OCI-LY7 (cell line): ENCODE measurements at regions not wholly inside any gene's neighbourhood (a gene's known extent, or its start where the extent isn't known, plus 50 kb on each side); places are given as distances from the start of the nearest gene placed in this dataset.
"Not testable (repeated sequence)": the region's sequence is repeated elsewhere in the genome, so short reads cannot be mapped to it uniquely, and the experiment has no call there.

Source experiments
- BruUV-seq: library from RNA; stranded (reverse); fragments of 400-500 nt; replicated peaks from 2 replicates; lab custom pipeline; 2021; lab: Mats Ljungman, UMichigan
- CTCF ChIA-PET: fragments of 300-600 bp; sonication (Branson Sonifier 250); formaldehyde crosslinking; loops from one replicate; lab custom pipeline; 2022; ENCODE audit warnings: antibody characterized with exemption; ENCODE audit not compliant: unreplicated experiment; lab: Charles Lee
- POLR2A ChIA-PET: fragments of 300-600 bp; sonication (Branson Sonifier 250); formaldehyde crosslinking; loops from one replicate; lab custom pipeline; 2022; ENCODE audit warnings: antibody characterized with exemption; lab: Charles Lee
- DNase-seq: peaks from one replicate; pipeline ENCODE4 v3.0.0-alpha.2; 2015; ENCODE audit warnings: low spot score
- H2AFZ ChIP-seq: fragments of 200-600 bp; sonication (generic), shearing (Covaris generic); 2 replicates; pipeline ENCODE4 v1.6.1; 2014; ENCODE audit warnings: mild to moderate bottlenecking, antibody characterized with exemption, low read length, moderate library complexity
- H3K27ac ChIP-seq: fragments of 200-600 bp; sonication (generic); 2 replicates; pipeline ENCODE4 v1.5.1; 2014; ENCODE audit warnings: mixed run types, low read depth, mild to moderate bottlenecking, moderate library complexity, low read length, inconsistent platforms; ENCODE audit not compliant: poor library complexity, severe bottlenecking
- H3K36me3 ChIP-seq: fragments of 200-600 bp; sonication (generic); 2 replicates; pipeline ENCODE4 v1.6.1; 2014; ENCODE audit warnings: mild to moderate bottlenecking, antibody characterized with exemption, low read length, moderate library complexity, mixed read lengths; ENCODE audit not compliant: insufficient read depth
- H3K4me1 ChIP-seq: fragments of 200-600 bp; sonication (generic); 2 replicates; pipeline ENCODE4 v1.5.1; 2014; ENCODE audit warnings: mild to moderate bottlenecking, low read length; ENCODE audit not compliant: insufficient read depth, poor library complexity, severe bottlenecking
- H3K4me2 ChIP-seq: fragments of 200-600 bp; sonication (generic); 2 replicates; pipeline ENCODE4 v1.6.1; 2014; ENCODE audit warnings: mild to moderate bottlenecking, low read length
- H3K4me3 ChIP-seq: fragments of 200-600 bp; sonication (generic); 2 replicates; pipeline ENCODE4 v1.5.1; 2014; ENCODE audit warnings: mild to moderate bottlenecking, low read depth, low read length; ENCODE audit not compliant: poor library complexity, severe bottlenecking
- H3K79me2 ChIP-seq: fragments of 200-600 bp; sonication (generic); 2 replicates; pipeline ENCODE4 v1.6.1; 2016; ENCODE audit warnings: low read depth, mild to moderate bottlenecking, low read length, moderate library complexity, mixed read lengths; ENCODE audit not compliant: insufficient read depth
- H3K9me2 ChIP-seq: fragments of 200-600 bp; sonication (generic); 2 replicates; pipeline ENCODE4 v1.6.1; 2016; ENCODE audit warnings: mild to moderate bottlenecking, low read length, mixed read lengths; ENCODE audit not compliant: insufficient read depth
- H3K9me3 ChIP-seq: fragments of 200-600 bp; sonication (generic); 2 replicates; pipeline ENCODE4 v1.6.1; 2014; ENCODE audit warnings: mild to moderate bottlenecking, mixed run types, low read length, mixed read lengths
- H4K20me1 ChIP-seq: fragments of 200-600 bp; sonication (generic); 2 replicates; pipeline ENCODE4 v1.6.1; 2014; ENCODE audit warnings: mild to moderate bottlenecking, antibody characterized with exemption, low read length, moderate library complexity, mixed read lengths; ENCODE audit not compliant: insufficient read depth
- CTCF ChIP-seq: fragments of 200-600 bp; sonication (generic); conservative IDR thresholded peaks from 2 replicates; pipeline ENCODE4 v1.5.1; 2014; ENCODE audit warnings: mild to moderate bottlenecking, antibody characterized with exemption, low read length, moderate library complexity, mixed read lengths
- EZH2phosphoT487 ChIP-seq: fragments of 200-600 bp; sonication (generic); IDR thresholded peaks from 2 replicates; pipeline ENCODE4 v1.6.1; 2018; ENCODE audit warnings: low read depth, borderline replicate concordance, mild to moderate bottlenecking, mixed run types, antibody characterized with exemption, low read length, moderate library complexity, mixed read lengths
- intact Hi-C: fragments of 100-400 bp; cut with micrococcal nuclease; formaldehyde crosslinking; loops from one replicate; pipeline ENCODE4 v1.10.0; 2022; ENCODE audit not compliant: unreplicated experiment

DNA sequence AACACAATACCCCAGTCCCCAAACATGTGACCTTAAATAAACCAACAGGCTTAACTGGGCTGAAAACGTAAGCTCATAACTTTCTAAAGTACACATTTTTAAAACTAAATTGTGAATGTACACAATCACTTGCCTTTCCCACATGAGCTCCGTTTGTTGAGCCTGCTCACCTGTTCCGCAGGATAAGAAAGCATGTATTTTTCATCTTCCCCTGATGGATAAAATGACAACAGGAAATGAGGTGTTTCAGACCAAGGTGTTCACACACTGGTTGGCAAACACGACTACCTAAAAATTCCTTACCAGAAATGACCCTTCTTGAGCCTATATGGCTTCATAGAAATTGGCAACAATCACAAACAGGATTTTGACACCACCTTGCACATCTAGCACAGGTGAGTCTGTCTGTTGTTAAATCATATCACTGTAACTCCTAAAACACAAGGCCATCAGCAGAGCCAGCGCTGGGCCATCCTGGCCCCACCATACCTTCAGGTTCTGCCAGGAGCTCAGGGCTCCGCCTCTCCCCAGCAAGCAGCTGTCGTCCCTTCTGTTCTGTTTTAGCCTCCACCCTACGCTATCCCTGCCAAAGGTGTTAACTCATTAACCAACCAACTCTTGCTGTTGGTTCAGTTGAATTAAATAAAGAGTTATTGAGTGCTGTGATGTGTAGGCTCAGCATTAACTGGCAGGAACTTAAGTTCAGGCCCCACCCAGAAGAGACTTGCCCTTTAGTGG lies 73.6 kb upstream of the RNF32 start:
- POLR2A ChIA-PET, result no interaction called here
- Histone ChIP-seq H3K4me2 (no peak overlapping the region), H3K27ac (no peak overlapping the region), H3K4me1 (no peaks in the 10 kb centered on the region), H3K36me3 (no peaks in the 10 kb centered on the region), H2AFZ (no peak overlapping the region), H3K4me3 (no peak overlapping the region), H3K79me2 (no peaks in the 10 kb centered on the region), H3K9me3 (no peaks in the 10 kb centered on the region), H3K9me2 (no peaks in the 10 kb centered on the region), H4K20me1 (no peaks in the 10 kb centered on the region)
- intact Hi-C loops, result no loop called here
- no peak for DNase-seq
- TF ChIP-seq EZH2phosphoT487, result no peak
- TF ChIP-seq CTCF, result no peak
- CTCF ChIA-PET, result no interaction called here
- BruUV-seq, result no TSS peak

- CTCF ChIA-PET, H3K4me1 ChIP-seq, H3K4me3 ChIP-seq, BruUV-seq, H2AFZ ChIP-seq, H3K9me2 ChIP-seq, H3K9me3 ChIP-seq, H4K20me1 ChIP-seq, H3K27ac ChIP-seq, H3K79me2 ChIP-seq, H3K36me3 ChIP-seq, POLR2A ChIA-PET, DNase-seq, intact Hi-C loops, H3K4me2 ChIP-seq: not testable (repeated sequence)
These were observed 75.6 kb upstream of the RNF32 start for GRCh38 chr7:156565002-156565401.

- TF ChIP-seq CTCF, result no peak
- TF ChIP-seq EZH2phosphoT487, result no peak
- Histone ChIP-seq H3K4me2 (no peak overlapping the region), H3K4me1 (no peaks in the 10 kb centered on the region), H3K27ac (no peak overlapping the region), H4K20me1 (no peaks in the 10 kb centered on the region), H3K79me2 (no peaks in the 10 kb centered on the region), H3K36me3 (no peaks in the 10 kb centered on the region), H3K9me2 (no peaks in the 10 kb centered on the region), H3K9me3 (no peaks in the 10 kb centered on the region), H3K4me3 (no peak overlapping the region), H2AFZ (no peak overlapping the region)
- no TSS peak for BruUV-seq
- POLR2A ChIA-PET, result interaction anchor here (0.6 kb wide), 1 partner anchor 13 kb away, joined by 3 read pairs; no protein-coding TSS in a partner anchor
- intact Hi-C loops, result no loop called here
- CTCF ChIA-PET, result no interaction called here
- DNase-seq, result no peak
These were observed 79.9 kb upstream of the RNF32 start for GRCh38 chr7:156560696-156561095.
